ENCODE measurements at regions not wholly inside any gene's neighbourhood (a gene's known extent, or its start where the extent isn't known, plus 50 kb on each side); places are given as distances from the start of the nearest gene placed in this dataset.

- 49 to 54% (median 49%) methylated on average over 5 of the region's 5 CpGs for WGBS, 3 donors
- Histone ChIP-seq H3K4me1 (ENCODE audit: insufficient read depth) (no peaks in the 10 kb centered on the region), H3K36me3 (no peaks in the 10 kb centered on the region), H3K27ac (no peak overlapping the region), H3K27me3 (no peaks in the 10 kb centered on the region), H3K4me3 (no peak overlapping the region), H3K9me3 (no peaks in the 10 kb centered on the region)
- no peak for DNase-seq
- TF ChIP-seq EP300 (IDR thresholded peaks at IDR 0.05) (no peak), CTCF (IDR thresholded peaks at IDR 0.05) (no peak), POLR2A (IDR thresholded peaks at IDR 0.05) (no peak)
- intact Hi-C loops (cut with DNase I) = no loop called here
Measured at GRCh38 chr12:105580821-105581352, 250.4 kb downstream of the C12orf75 start.

- DNase-seq = no peak
- Histone ChIP-seq H3K9me3 (no peaks in the 10 kb centered on the region), H3K27ac (no peak overlapping the region), H3K4me3 (no peak overlapping the region), H3K4me1 (ENCODE audit: insufficient read depth) (no peaks in the 10 kb centered on the region), H3K27me3 (no peaks in the 10 kb centered on the region), H3K36me3 (no peaks in the 10 kb centered on the region)
- WGBS, 3 donors = 84 to 86% (median 84%) methylated on average over 6 of the region's 6 CpGs
- intact Hi-C loops (cut with DNase I) = no loop called here
- TF ChIP-seq POLR2A (IDR thresholded peaks at IDR 0.05) = no peak
- no peak for TF ChIP-seq EP300 (IDR thresholded peaks at IDR 0.05)
- no peak for TF ChIP-seq CTCF (IDR thresholded peaks at IDR 0.05)
Measured at GRCh38 chr12:105581420-105581819, 250.9 kb downstream of the C12orf75 start.

GRCh38 chr12:105585107-105585506 lies 254.6 kb downstream of the C12orf75 start:
- Histone ChIP-seq H3K4me1 (ENCODE audit: insufficient read depth) (no peaks in the 10 kb centered on the region), H3K27me3 (no peaks in the 10 kb centered on the region), H3K27ac (no peak overlapping the region), H3K4me3 (no peak overlapping the region), H3K9me3 (no peaks in the 10 kb centered on the region), H3K36me3 (no peaks in the 10 kb centered on the region)
- no peak for DNase-seq
- TF ChIP-seq CTCF (IDR thresholded peaks at IDR 0.05) (no peak), EP300 (IDR thresholded peaks at IDR 0.05) (no peak), POLR2A (IDR thresholded peaks at IDR 0.05) (no peak)
- intact Hi-C loops (cut with DNase I) = no loop called here
- WGBS, 3 donors = 84 to 87% (median 87%) methylated on average over 3 of the region's 3 CpGs

- no peaks in the 10 kb centered on the region for H3K9me3 ChIP-seq
- no peaks in the 10 kb centered on the region for H3K36me3 ChIP-seq
- WGBS, 3 donors = 64 to 78% (median 65%) methylated on average over 5 of the region's 5 CpGs
- H3K4me1 ChIP-seq (ENCODE audit: insufficient read depth) = no peaks in the 10 kb centered on the region
- TF ChIP-seq CTCF (IDR thresholded peaks at IDR 0.05) = no peak
- TF ChIP-seq EP300 (IDR thresholded peaks at IDR 0.05) = no peak
- TF ChIP-seq POLR2A (IDR thresholded peaks at IDR 0.05) = no peak
- no peak for DNase-seq
- H3K27me3 ChIP-seq = no peaks in the 10 kb centered on the region
- no peak overlapping the region for H3K27ac ChIP-seq
- no peak overlapping the region for H3K4me3 ChIP-seq
- intact Hi-C loops (cut with DNase I) = no loop called here
Measured at GRCh38 chr12:105587237-105587636, 256.7 kb downstream of the C12orf75 start.

Measured in ovary (tissue), 7 donors.